ENCODE measurements at regions not wholly inside any gene's neighbourhood (a gene's known extent, or its start where the extent isn't known, plus 50 kb on each side); places are given as distances from the start of the nearest gene placed in this dataset.

GRCh38 chr2:41836948-41837347 is 210.9 kb upstream of the PKDCC start:
- H3K4me3 Mint-ChIP-seq: no peak overlapping the region
- H3K27ac Mint-ChIP-seq: no peak overlapping the region
- no peaks in the 10 kb centered on the region for H3K36me3 Mint-ChIP-seq
- no peaks in the 10 kb centered on the region for H3K4me1 Mint-ChIP-seq (ENCODE audit: unreplicated experiment)
- no peak for TF ChIP-seq CTCF (conservative IDR thresholded peaks at IDR 0.05)
- H3K9me3 Mint-ChIP-seq: no peaks in the 10 kb centered on the region
- no peak for DNase-seq (ENCODE audit: extremely low spot score, unreplicated experiment)
- peaks cover 44% of the 10 kb centered on the region for H3K27me3 Mint-ChIP-seq

- H3K4me1 Mint-ChIP-seq (ENCODE audit: unreplicated experiment): no peaks in the 10 kb centered on the region
- no peaks in the 10 kb centered on the region for H3K36me3 Mint-ChIP-seq
- no peaks in the 10 kb centered on the region for H3K9me3 Mint-ChIP-seq
- TF ChIP-seq CTCF (conservative IDR thresholded peaks at IDR 0.05): no peak
- peaks cover 44% of the 10 kb centered on the region for H3K27me3 Mint-ChIP-seq
- no peak for DNase-seq (ENCODE audit: extremely low spot score, unreplicated experiment)
- H3K27ac Mint-ChIP-seq: no peak overlapping the region
- H3K4me3 Mint-ChIP-seq: no peak overlapping the region
Observed at GRCh38 chr2:41837610-41838009, 210.2 kb upstream of the PKDCC start.

GRCh38 chr2:41840702-41841551 is 206.9 kb upstream of the PKDCC start:
- no peaks in the 10 kb centered on the region for H3K36me3 Mint-ChIP-seq
- peaks cover 57% of the 10 kb centered on the region for H3K27me3 Mint-ChIP-seq
- H3K4me1 Mint-ChIP-seq (ENCODE audit: unreplicated experiment): no peaks in the 10 kb centered on the region
- H3K4me3 Mint-ChIP-seq: peak overlapping the region; percentile 89
- H3K9me3 Mint-ChIP-seq: no peaks in the 10 kb centered on the region
- H3K27ac Mint-ChIP-seq: peak overlapping the region; percentile 75
- DNase-seq (ENCODE audit: extremely low spot score, unreplicated experiment): peak; percentile 97
- TF ChIP-seq CTCF (conservative IDR thresholded peaks at IDR 0.05): peak; percentile 99

- no peaks in the 10 kb centered on the region for H3K4me1 Mint-ChIP-seq (ENCODE audit: unreplicated experiment)
- H3K4me3 Mint-ChIP-seq: no peak overlapping the region
- H3K27ac Mint-ChIP-seq: no peak overlapping the region
- no peaks in the 10 kb centered on the region for H3K36me3 Mint-ChIP-seq
- H3K9me3 Mint-ChIP-seq: no peaks in the 10 kb centered on the region
- peaks cover 61% of the 10 kb centered on the region for H3K27me3 Mint-ChIP-seq
- TF ChIP-seq CTCF (conservative IDR thresholded peaks at IDR 0.05): no peak
- DNase-seq (ENCODE audit: extremely low spot score, unreplicated experiment): no peak
Observed at GRCh38 chr2:41846962-41847361, 200.9 kb upstream of the PKDCC start.

- no peak for DNase-seq (ENCODE audit: extremely low spot score, unreplicated experiment)
- H3K4me3 Mint-ChIP-seq: no peak overlapping the region
- H3K4me1 Mint-ChIP-seq (ENCODE audit: unreplicated experiment): no peaks in the 10 kb centered on the region
- H3K27ac Mint-ChIP-seq: no peak overlapping the region
- no peaks in the 10 kb centered on the region for H3K36me3 Mint-ChIP-seq
- H3K27me3 Mint-ChIP-seq: peaks cover 53% of the 10 kb centered on the region
- no peak for TF ChIP-seq CTCF (conservative IDR thresholded peaks at IDR 0.05)
- no peaks in the 10 kb centered on the region for H3K9me3 Mint-ChIP-seq
Observed at GRCh38 chr2:41847744-41848441, 199.9 kb upstream of the PKDCC start.

Measured in type B pancreatic cell (in vitro differentiated cells).